ENCODE measurements at regions not wholly inside any gene's neighbourhood (a gene's known extent, or its start where the extent isn't known, plus 50 kb on each side); places are given as distances from the start of the nearest gene placed in this dataset.
"Not testable (repeated sequence)": the region's sequence is repeated elsewhere in the genome, so short reads cannot be mapped to it uniquely, and the experiment has no call there.

GRCh38 chr3:78313332-78313731 is 1273.4 kb downstream of the ROBO2 start:
- Histone ChIP-seq H3K4me1 (ENCODE audit: insufficient read depth, low read length) (peaks cover 17% of the 10 kb centered on the region; the same call in 1 of the 2 replicates), H3K36me3 (ENCODE audit: insufficient read depth, low read length) (no peaks in the 10 kb centered on the region), H3K27ac (ENCODE audit: low read depth, low read length) (no peak overlapping the region), H3K9ac (ENCODE audit: low read depth, low read length) (no peak overlapping the region), H3K27me3 (ENCODE audit: insufficient read depth, low read length) (no peaks in the 10 kb centered on the region), H3K4me3 (ENCODE audit: low read length) (no peak overlapping the region), H3K9me3 (ENCODE audit: insufficient read depth, low read depth, low read length) (no peaks in the 10 kb centered on the region)
- WGBS = no CpG with 5 or more reads among the region's 1 CpG

- Histone ChIP-seq H3K27ac (ENCODE audit: low read depth, low read length) (no peak overlapping the region), H3K9me3 (ENCODE audit: insufficient read depth, low read depth, low read length) (no peaks in the 10 kb centered on the region), H3K4me3 (ENCODE audit: low read length) (no peak overlapping the region), H3K4me1 (ENCODE audit: insufficient read depth, low read length) (peaks cover 17% of the 10 kb centered on the region; the same call in 1 of the 2 replicates), H3K9ac (ENCODE audit: low read depth, low read length) (no peak overlapping the region), H3K27me3 (ENCODE audit: insufficient read depth, low read length) (no peaks in the 10 kb centered on the region), H3K36me3 (ENCODE audit: insufficient read depth, low read length) (no peaks in the 10 kb centered on the region)
- WGBS = 100% methylated on average over 1 of the region's 2 CpGs
These were observed 1274.4 kb downstream of the ROBO2 start for GRCh38 chr3:78314327-78314726.

- Histone ChIP-seq H3K9ac (ENCODE audit: low read depth, low read length) (no peak overlapping the region), H3K4me1 (ENCODE audit: insufficient read depth, low read length) (peaks cover 19% of the 10 kb centered on the region), H3K4me3 (ENCODE audit: low read length) (no peak overlapping the region), H3K36me3 (ENCODE audit: insufficient read depth, low read length) (no peaks in the 10 kb centered on the region), H3K27ac (ENCODE audit: low read depth, low read length) (no peak overlapping the region), H3K27me3 (ENCODE audit: insufficient read depth, low read length) (no peaks in the 10 kb centered on the region), H3K9me3 (ENCODE audit: insufficient read depth, low read depth, low read length) (peaks cover 18% of the 10 kb centered on the region)
- 89% methylated on average over 1 of the region's 1 CpG for WGBS
These were observed 1277.9 kb downstream of the ROBO2 start for GRCh38 chr3:78317774-78318173.

- Histone ChIP-seq H3K27ac (ENCODE audit: low read depth, low read length) (peak overlapping the region; percentile 66; the same call in 1 of the 2 replicates), H3K9ac (ENCODE audit: low read depth, low read length) (no peak overlapping the region), H3K27me3 (ENCODE audit: insufficient read depth, low read length) (no peaks in the 10 kb centered on the region), H3K9me3 (ENCODE audit: insufficient read depth, low read depth, low read length) (peaks cover 24% of the 10 kb centered on the region), H3K36me3 (ENCODE audit: insufficient read depth, low read length) (no peaks in the 10 kb centered on the region), H3K4me1 (ENCODE audit: insufficient read depth, low read length) (peaks cover 8% of the 10 kb centered on the region), H3K4me3 (ENCODE audit: low read length) (no peak overlapping the region)
- WGBS = 37% methylated on average over 2 of the region's 2 CpGs
These were observed 1282.9 kb downstream of the ROBO2 start for GRCh38 chr3:78322780-78323179.

GRCh38 chr3:78337801-78338211 is 1297.9 kb downstream of the ROBO2 start:
- no peak overlapping the region for H3K9ac ChIP-seq (ENCODE audit: low read depth, low read length)
- H3K9me3 ChIP-seq (ENCODE audit: insufficient read depth, low read depth, low read length) = no peaks in the 10 kb centered on the region
- no peak overlapping the region for H3K27ac ChIP-seq (ENCODE audit: low read depth, low read length)
- H3K36me3 ChIP-seq (ENCODE audit: insufficient read depth, low read length) = no peaks in the 10 kb centered on the region
- H3K4me1 ChIP-seq (ENCODE audit: insufficient read depth, low read length) = peaks cover 20% of the 10 kb centered on the region
- H3K4me3 ChIP-seq (ENCODE audit: low read length) = no peak overlapping the region
- H3K27me3 ChIP-seq (ENCODE audit: insufficient read depth, low read length) = no peaks in the 10 kb centered on the region
- WGBS = 85% methylated on average over 2 of the region's 2 CpGs

- peaks cover 20% of the 10 kb centered on the region for H3K4me1 ChIP-seq (ENCODE audit: insufficient read depth, low read length)
- no peak overlapping the region for H3K9ac ChIP-seq (ENCODE audit: low read depth, low read length)
- no peaks in the 10 kb centered on the region for H3K27me3 ChIP-seq (ENCODE audit: insufficient read depth, low read length)
- no peak overlapping the region for H3K27ac ChIP-seq (ENCODE audit: low read depth, low read length)
- H3K4me3 ChIP-seq (ENCODE audit: low read length) = no peak overlapping the region
- 75% methylated on average over 2 of the region's 2 CpGs for WGBS
- H3K9me3 ChIP-seq (ENCODE audit: insufficient read depth, low read depth, low read length) = no peaks in the 10 kb centered on the region
- H3K36me3 ChIP-seq (ENCODE audit: insufficient read depth, low read length) = no peaks in the 10 kb centered on the region
These were observed 1298.5 kb downstream of the ROBO2 start for GRCh38 chr3:78338405-78338804.

- peaks cover 44% of the 10 kb centered on the region for H3K4me1 ChIP-seq (ENCODE audit: insufficient read depth, low read length)
- H3K9me3 ChIP-seq (ENCODE audit: insufficient read depth, low read depth, low read length) = no peaks in the 10 kb centered on the region
- no peak overlapping the region for H3K9ac ChIP-seq (ENCODE audit: low read depth, low read length)
- no peak overlapping the region for H3K4me3 ChIP-seq (ENCODE audit: low read length)
- no peaks in the 10 kb centered on the region for H3K36me3 ChIP-seq (ENCODE audit: insufficient read depth, low read length)
- no peak overlapping the region for H3K27ac ChIP-seq (ENCODE audit: low read depth, low read length)
- H3K27me3 ChIP-seq (ENCODE audit: insufficient read depth, low read length) = no peaks in the 10 kb centered on the region
- WGBS = no CpG with 5 or more reads among the region's 1 CpG
These were observed 1303.3 kb downstream of the ROBO2 start for GRCh38 chr3:78343221-78343620.

GRCh38 chr3:78344267-78344666 is 1304.4 kb downstream of the ROBO2 start:
- H3K4me1 ChIP-seq (ENCODE audit: insufficient read depth, low read length) = peaks cover 38% of the 10 kb centered on the region
- not testable (repeated sequence) for H3K27me3 ChIP-seq (ENCODE audit: insufficient read depth, low read length); H3K9me3 ChIP-seq (ENCODE audit: insufficient read depth, low read depth, low read length); H3K4me3 ChIP-seq (ENCODE audit: low read length); H3K9ac ChIP-seq (ENCODE audit: low read depth, low read length); H3K36me3 ChIP-seq (ENCODE audit: insufficient read depth, low read length)
- H3K27ac ChIP-seq (ENCODE audit: low read depth, low read length) = peak overlapping the region; percentile 84; the same call in 1 of the 2 replicates
- WGBS = 69% methylated on average over 10 of the region's 10 CpGs

GRCh38 chr3:78344918-78345317 is 1305.0 kb downstream of the ROBO2 start:
- Histone ChIP-seq H3K9me3 (ENCODE audit: insufficient read depth, low read depth, low read length) (no peaks in the 10 kb centered on the region), H3K4me3 (ENCODE audit: low read length) (no peak overlapping the region), H3K4me1 (ENCODE audit: insufficient read depth, low read length) (peaks cover 38% of the 10 kb centered on the region), H3K27me3 (ENCODE audit: insufficient read depth, low read length) (no peaks in the 10 kb centered on the region), H3K27ac (ENCODE audit: low read depth, low read length) (peak overlapping the region; percentile 84; the same call in 1 of the 2 replicates), H3K9ac (ENCODE audit: low read depth, low read length) (no peak overlapping the region), H3K36me3 (ENCODE audit: insufficient read depth, low read length) (no peaks in the 10 kb centered on the region)
- 85% methylated on average over 5 of the region's 6 CpGs for WGBS

GRCh38 chr3:78347176-78347575 is 1307.3 kb downstream of the ROBO2 start:
- Histone ChIP-seq H3K4me3 (ENCODE audit: low read length) (no peak overlapping the region), H3K9ac (ENCODE audit: low read depth, low read length) (no peak overlapping the region)
- WGBS = 80% methylated on average over 1 of the region's 2 CpGs

GRCh38 chr3:78348664-78349063 is 1308.8 kb downstream of the ROBO2 start:
- Histone ChIP-seq H3K4me3 (ENCODE audit: low read length) (no peak overlapping the region), H3K36me3 (ENCODE audit: insufficient read depth, low read length) (no peaks in the 10 kb centered on the region), H3K27me3 (ENCODE audit: insufficient read depth, low read length) (no peaks in the 10 kb centered on the region), H3K9ac (ENCODE audit: low read depth, low read length) (no peak overlapping the region), H3K4me1 (ENCODE audit: insufficient read depth, low read length) (peaks cover 57% of the 10 kb centered on the region), H3K9me3 (ENCODE audit: insufficient read depth, low read depth, low read length) (no peaks in the 10 kb centered on the region), H3K27ac (ENCODE audit: low read depth, low read length) (no peak overlapping the region)
- 97% methylated on average over 3 of the region's 3 CpGs for WGBS

More at GRCh38 chr3:78347176-78347575, 1307.3 kb downstream of the ROBO2 start:
- peaks cover 47% of the 10 kb centered on the region for H3K4me1 ChIP-seq (ENCODE audit: insufficient read depth, low read length)
- no peaks in the 10 kb centered on the region for H3K9me3 ChIP-seq (ENCODE audit: insufficient read depth, low read depth, low read length)
- peak overlapping the region; percentile 84; the same call in 1 of the 2 replicates for H3K27ac ChIP-seq (ENCODE audit: low read depth, low read length)
- H3K36me3 ChIP-seq (ENCODE audit: insufficient read depth, low read length) = no peaks in the 10 kb centered on the region
- H3K27me3 ChIP-seq (ENCODE audit: insufficient read depth, low read length) = no peaks in the 10 kb centered on the region

GRCh38 chr3:78349571-78349970 is 1309.7 kb downstream of the ROBO2 start:
- no peaks in the 10 kb centered on the region for H3K36me3 ChIP-seq (ENCODE audit: insufficient read depth, low read length)
- H3K9me3 ChIP-seq (ENCODE audit: insufficient read depth, low read depth, low read length) = no peaks in the 10 kb centered on the region
- H3K27me3 ChIP-seq (ENCODE audit: insufficient read depth, low read length) = no peaks in the 10 kb centered on the region
- no peak overlapping the region for H3K27ac ChIP-seq (ENCODE audit: low read depth, low read length)
- H3K9ac ChIP-seq (ENCODE audit: low read depth, low read length) = no peak overlapping the region
- H3K4me3 ChIP-seq (ENCODE audit: low read length) = no peak overlapping the region
- WGBS = 93% methylated on average over 2 of the region's 2 CpGs
- peaks cover 56% of the 10 kb centered on the region for H3K4me1 ChIP-seq (ENCODE audit: insufficient read depth, low read length)
